OCI-LY1 (cell line): ENCODE measurements at regions not wholly inside any gene's neighbourhood (a gene's known extent, or its start where the extent isn't known, plus 50 kb on each side); places are given as distances from the start of the nearest gene placed in this dataset.

Experiments used
- CTCF ChIP-seq: fragments of 200-600 bp; sonication (generic), shearing (Covaris generic); IDR thresholded peaks from 2 replicates; pipeline ENCODE4 v1.5.1; 2017; ENCODE audit warnings: mild to moderate bottlenecking, antibody characterized with exemption, low read length, moderate library complexity, mixed read lengths
- EZH2 ChIP-seq: fragments of 200-600 bp; sonication (generic), shearing (Covaris generic); IDR thresholded peaks from 2 replicates; pipeline ENCODE4 v1.8.0; 2017; ENCODE audit warnings: borderline replicate concordance, mixed run types, mild to moderate bottlenecking, antibody characterized with exemption, low read length, moderate library complexity, mixed read lengths

GRCh38 chr6:156418253-156418652, 358.9 kb upstream of the ARID1B start:
- TF ChIP-seq CTCF (no peak), EZH2 (no peak)
